Heart right ventricle (tissue), 16 donors: ENCODE measurements at regions not wholly inside any gene's neighbourhood (a gene's known extent, or its start where the extent isn't known, plus 50 kb on each side); places are given as distances from the start of the nearest gene placed in this dataset.
A peak's percentile ranks its signal among the peaks of the same experiment; 100 is the strongest.

Experiments
- ATAC-seq, 8 donors: fragments of 200-7000 bp; cut with Tn5 transposase; one replicate each; pipeline ENCODE4 v1.9.1; 2020; ENCODE audit warnings: mild to moderate bottlenecking in 8 of 8, moderate library complexity in 8 of 8, moderate number of reproducible peaks in 1 of 8
- DNase-seq, 2 donors: peaks; one replicate each; pipeline ENCODE4 v3.0.0-alpha.2; 2020
- H3K27ac ChIP-seq, 10 donors: fragments of 200-600 bp; sonication (generic) in 2 of 10; one replicate each; pipeline versions ENCODE4 v1.5.0 to v1.8.0; 2020 to 2022; ENCODE audit warnings: mild to moderate bottlenecking in 3 of 10
- H3K27me3 ChIP-seq, 7 donors: fragments of 200-600 bp; one replicate each; pipeline ENCODE4 v1.8.0; 2021 to 2022; ENCODE audit warnings: mild to moderate bottlenecking in 2 of 7
- H3K36me3 ChIP-seq, 9 donors: fragments of 200-600 bp; sonication (generic) in 1 of 9; one replicate each; pipeline versions ENCODE4 v1.5.0 to v1.8.0; 2020 to 2022; ENCODE audit warnings: mild to moderate bottlenecking in 2 of 9
- H3K4me1 ChIP-seq, 9 donors: fragments of 200-600 bp; sonication (generic) in 1 of 9; one replicate each; pipeline versions ENCODE4 v1.5.0 to v1.8.0; 2020 to 2022; ENCODE audit warnings: mild to moderate bottlenecking in 4 of 9
- H3K4me3 ChIP-seq, 10 donors: fragments of 200-600 bp; sonication (generic) in 2 of 10; one replicate each; pipeline versions ENCODE4 v1.5.0 to v1.8.0; 2020 to 2022; ENCODE audit warnings: mild to moderate bottlenecking in 7 of 10, moderate library complexity in 2 of 10
- H3K9me3 ChIP-seq, 11 donors: fragments of 200-600 bp in 10 of 11; sonication (generic) in 2 of 11; one replicate each; pipeline versions ENCODE4 v1.5.0 to v1.8.0; 2013 to 2022; ENCODE audit warnings: mild to moderate bottlenecking in 2 of 11, control low read depth in 1 of 11, moderate library complexity in 1 of 11
- CTCF ChIP-seq, 9 donors: fragments of 200-600 bp; sonication (generic) in 2 of 9; IDR thresholded peaks; one replicate each; pipeline versions ENCODE4 v1.5.0 to v1.8.0; 2021 to 2022; ENCODE audit warnings: antibody characterized with exemption in 9 of 9, mild to moderate bottlenecking in 5 of 9, moderate library complexity in 1 of 9
- WGBS, 2 donors: extraction: QIAGEN DNeasy Blood & Tissue Kit; methylation state at CpG; one replicate each; pipeline ENCODE4 v1.1.7; 2013; ENCODE audit warnings: inconsistent platforms in 1 of 2; 5-methylcytosine and 5-hydroxymethylcytosine counted together
- intact Hi-C, 10 donors: fragments of 100-400 bp; cut with DNase I; formaldehyde crosslinking; loops; one replicate each; pipeline versions ENCODE4 v1.11.1 to v1.14.2; 2022
- donor health status: Arrhythmogenic right ventricular cardiomyopathy.
- donor health status: ischemic (EF 13 %, LVEDD 7.1; RV severe dilation, severe dysfunction).
- donor health status: healthy with polysubstance abuse.
- donor health status: DM: no; HTN: yes; CAD: no.
- donor health status: DM: no; HTN: no; CAD: no.
- donor health status: ischemic (EF 25% LVEDD 6.9; RV normal size, moderate dysfunction).
- donor health status: ischemic (EF 25% LVEDD 5.7; RV mildly dilated, moderate dysfunction).
- donor health status: healthy.
- donor health status: DM: yes; HTN: yes; CAD: no.
- donor health status: Ischemic cardiomyopathy.
- donor health status: ischemic (EF 35%, LVEDD 5.7; RV mildly dilated, moderate dysfunction).
- donor health status: nonischemic (EF 11% LVEDD 7.7; RV severe dilation, severe dysfunction).
- donor health status: DM: yes; HTN: yes; CAD: no.
- donor health status: PGD.
- donor health status: ischemic (EF 29% LVEDD 5.4; RV normal size, mild dysfunction).
- donor health status: nonischemic (EF 23%, LVEDD 6.1; RV moderate dilation, normal function).

GRCh38 chr1:191134796-191135195 is 657.1 kb upstream of the BRINP3 start:
- intact Hi-C loops, result no loop called here
- peak in 1 of 2 donors; percentile 14 for DNase-seq
- no peak overlapping the region for H3K27ac ChIP-seq

DNA sequence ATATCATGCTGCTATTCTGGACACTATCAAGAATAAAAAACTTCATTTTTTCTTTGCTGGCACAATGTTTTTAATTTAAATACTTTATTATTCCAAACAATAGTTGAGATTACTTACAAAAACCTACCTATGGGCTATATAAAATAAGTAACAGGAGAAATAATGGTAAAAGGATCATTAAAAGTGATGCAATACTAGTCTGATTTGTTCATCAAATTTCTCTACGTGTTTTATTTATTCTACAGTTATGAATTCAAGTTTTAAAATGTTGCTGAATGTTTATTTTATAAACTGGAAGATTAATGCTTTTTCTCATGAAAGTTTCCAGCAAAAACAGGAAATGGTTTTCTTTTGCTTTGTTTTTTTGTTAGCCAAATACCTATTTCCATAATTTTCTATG is 662.4 kb upstream of the BRINP3 start:
- WGBS, 2 donors, result 59 to 60% methylated on average over 1 of the region's 1 CpG
- no peak overlapping the region for H3K4me3 ChIP-seq

More at GRCh38 chr1:191134796-191135195, 657.1 kb upstream of the BRINP3 start:
- no peak overlapping the region for H3K4me3 ChIP-seq
- WGBS, 2 donors, result 46 to 48% methylated on average over 7 of the region's 7 CpGs
- ATAC-seq, result peak in 1 of 8 donors; percentile 52
- no peaks in the 10 kb centered on the region for H3K36me3 ChIP-seq
- peaks cover 0 to 4% (median 0%) of the 10 kb centered on the region in 11 donors for H3K9me3 ChIP-seq
- no peak for TF ChIP-seq CTCF (IDR thresholded peaks at IDR 0.05)
- no peaks in the 10 kb centered on the region for H3K27me3 ChIP-seq
- no peaks in the 10 kb centered on the region for H3K4me1 ChIP-seq

DNA sequence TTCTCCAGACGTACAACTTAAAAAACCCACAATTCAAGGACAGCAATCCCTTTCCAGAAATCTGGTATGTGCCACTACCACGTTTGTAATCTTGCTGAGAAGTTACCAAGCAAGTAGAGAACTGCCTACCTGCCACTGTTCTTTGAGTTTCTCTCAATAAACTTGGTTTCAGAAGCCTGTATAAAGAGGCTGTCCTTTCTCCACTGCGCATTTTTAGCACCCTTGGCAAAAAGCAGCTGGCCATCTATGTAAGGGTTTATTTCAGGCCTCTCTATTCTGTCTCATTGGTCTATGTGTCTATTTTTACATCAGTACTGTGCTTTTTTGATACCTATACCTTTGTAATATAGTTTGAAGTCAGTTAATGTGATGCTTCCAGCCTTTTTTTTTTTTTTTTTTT is 665.1 kb upstream of the BRINP3 start:
- DNase-seq, result no peak
- H3K9me3 ChIP-seq, result peaks cover 0 to 10% (median 0%) of the 10 kb centered on the region in 11 donors
- no peak overlapping the region for H3K27ac ChIP-seq
- 39 to 58% methylated on average over 3 of the region's 3 CpGs for WGBS, 2 donors
- intact Hi-C loops, result no loop called here
- no peak overlapping the region for H3K4me3 ChIP-seq
- H3K27me3 ChIP-seq, result no peaks in the 10 kb centered on the region
- no peaks in the 10 kb centered on the region for H3K36me3 ChIP-seq
- no peak for ATAC-seq
- no peak for TF ChIP-seq CTCF (IDR thresholded peaks at IDR 0.05)
- H3K4me1 ChIP-seq, result no peaks in the 10 kb centered on the region

More for the DNA sequence above, 662.4 kb upstream of the BRINP3 start:
- TF ChIP-seq CTCF (IDR thresholded peaks at IDR 0.05), result no peak
- no peaks in the 10 kb centered on the region for H3K36me3 ChIP-seq
- peaks cover 0 to 10% (median 0%) of the 10 kb centered on the region in 11 donors for H3K9me3 ChIP-seq
- no peaks in the 10 kb centered on the region for H3K4me1 ChIP-seq
- H3K27ac ChIP-seq, result no peak overlapping the region
- intact Hi-C loops, result no loop called here
- H3K27me3 ChIP-seq, result no peaks in the 10 kb centered on the region
- DNase-seq (no peak), ATAC-seq (no peak)

DNA sequence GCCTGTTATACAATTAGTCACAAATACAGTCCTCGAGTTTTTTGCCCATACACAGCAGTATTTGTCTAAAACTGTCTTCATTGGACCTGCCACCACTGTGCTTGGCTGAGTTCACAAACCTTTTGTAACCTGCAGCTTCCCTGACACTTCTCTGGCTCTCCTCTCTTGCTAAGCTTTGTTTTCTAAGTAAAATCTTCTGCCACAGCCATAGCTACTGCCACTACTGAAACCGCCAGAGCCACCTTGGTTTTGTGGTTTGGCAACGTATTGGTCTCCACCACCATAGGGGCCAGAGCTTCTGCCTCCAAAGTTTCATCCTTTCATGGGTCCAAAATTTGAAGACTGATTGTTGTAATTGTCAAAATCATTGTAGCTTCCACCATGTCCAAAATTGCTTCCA is 668.2 kb upstream of the BRINP3 start:
- no peak for TF ChIP-seq CTCF (IDR thresholded peaks at IDR 0.05)
- H3K9me3 ChIP-seq, result peaks cover 0 to 16% (median 0%) of the 10 kb centered on the region in 11 donors
- no peaks in the 10 kb centered on the region for H3K4me1 ChIP-seq
- ATAC-seq (no peak), DNase-seq (no peak)
- 77 to 87% methylated on average over 3 of the region's 3 CpGs for WGBS, 2 donors
- no peak overlapping the region for H3K4me3 ChIP-seq
- H3K27me3 ChIP-seq, result no peaks in the 10 kb centered on the region
- no peak overlapping the region for H3K27ac ChIP-seq
- intact Hi-C loops, result no loop called here
- no peaks in the 10 kb centered on the region for H3K36me3 ChIP-seq
